ENCODE measurements at regions not wholly inside any gene's neighbourhood (a gene's known extent, or its start where the extent isn't known, plus 50 kb on each side); places are given as distances from the start of the nearest gene placed in this dataset.

DNA sequence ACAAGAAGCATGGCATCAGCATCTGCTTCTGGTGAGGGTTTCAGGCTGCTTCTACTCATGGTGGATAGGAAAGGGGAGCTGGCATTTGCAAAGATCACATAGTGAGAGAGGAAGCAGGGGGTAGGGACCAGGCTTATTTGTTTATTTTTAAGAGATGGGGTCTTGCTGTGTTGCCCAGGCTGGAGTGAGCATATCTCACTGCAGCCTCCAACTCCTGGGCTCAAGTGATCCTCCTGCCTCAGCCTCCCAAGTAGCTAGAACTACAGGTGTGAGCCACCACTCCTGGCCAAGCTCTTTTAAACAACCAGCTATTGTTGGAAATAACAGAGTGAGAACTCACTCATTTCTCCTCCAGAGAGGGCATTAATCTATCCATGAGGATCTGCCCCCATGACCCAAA lies 138.8 kb upstream of the FOXN2 start:
- no peaks in the 10 kb centered on the region for H3K27me3 ChIP-seq (ENCODE audit: insufficient read depth, low read length)
- TF ChIP-seq SP1 (IDR thresholded peaks at IDR 0.05; ENCODE audit: low read depth) (no peak), EZH2 (IDR thresholded peaks at IDR 0.05) (no peak)
- TF ChIP-seq, protein P1, sequence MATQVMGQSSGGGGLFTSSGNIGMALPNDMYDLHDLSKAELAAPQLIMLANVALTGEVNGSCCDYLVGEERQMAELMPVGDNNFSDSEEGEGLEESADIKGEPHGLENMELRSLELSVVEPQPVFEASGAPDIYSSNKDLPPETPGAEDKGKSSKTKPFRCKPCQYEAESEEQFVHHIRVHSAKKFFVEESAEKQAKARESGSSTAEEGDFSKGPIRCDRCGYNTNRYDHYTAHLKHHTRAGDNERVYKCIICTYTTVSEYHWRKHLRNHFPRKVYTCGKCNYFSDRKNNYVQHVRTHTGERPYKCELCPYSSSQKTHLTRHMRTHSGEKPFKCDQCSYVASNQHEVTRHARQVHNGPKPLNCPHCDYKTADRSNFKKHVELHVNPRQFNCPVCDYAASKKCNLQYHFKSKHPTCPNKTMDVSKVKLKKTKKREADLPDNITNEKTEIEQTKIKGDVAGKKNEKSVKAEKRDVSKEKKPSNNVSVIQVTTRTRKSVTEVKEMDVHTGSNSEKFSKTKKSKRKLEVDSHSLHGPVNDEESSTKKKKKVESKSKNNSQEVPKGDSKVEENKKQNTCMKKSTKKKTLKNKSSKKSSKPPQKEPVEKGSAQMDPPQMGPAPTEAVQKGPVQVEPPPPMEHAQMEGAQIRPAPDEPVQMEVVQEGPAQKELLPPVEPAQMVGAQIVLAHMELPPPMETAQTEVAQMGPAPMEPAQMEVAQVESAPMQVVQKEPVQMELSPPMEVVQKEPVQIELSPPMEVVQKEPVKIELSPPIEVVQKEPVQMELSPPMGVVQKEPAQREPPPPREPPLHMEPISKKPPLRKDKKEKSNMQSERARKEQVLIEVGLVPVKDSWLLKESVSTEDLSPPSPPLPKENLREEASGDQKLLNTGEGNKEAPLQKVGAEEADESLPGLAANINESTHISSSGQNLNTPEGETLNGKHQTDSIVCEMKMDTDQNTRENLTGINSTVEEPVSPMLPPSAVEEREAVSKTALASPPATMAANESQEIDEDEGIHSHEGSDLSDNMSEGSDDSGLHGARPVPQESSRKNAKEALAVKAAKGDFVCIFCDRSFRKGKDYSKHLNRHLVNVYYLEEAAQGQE (IDR thresholded peaks at IDR 0.05; ENCODE audit: low read depth) = no peak
- H4K20me1 ChIP-seq (ENCODE audit: insufficient read depth) = no peaks in the 10 kb centered on the region
- H3K4me3 ChIP-seq (replicated peaks in 1 of 2; ENCODE audit: low read depth in 1 of 2, low read length in 2 of 2) = no peak overlapping the region
- RAD21 ChIA-PET (ENCODE audit: low non-redundant PET in 1 of 2, low total read pairs in 2 of 2, uncharacterized antibody in 2 of 2, unreplicated experiment in 2 of 2) = no interaction called here
- H3K36me3 ChIP-seq (ENCODE audit: control insufficient read depth in 1 of 2, insufficient read depth in 2 of 2, low read length in 2 of 2) = no peaks in the 10 kb centered on the region
- POLR2A ChIA-PET = no interaction called here
- H3K9ac ChIP-seq (ENCODE audit: low read length) = no peak overlapping the region
- no peak overlapping the region for H3K27ac ChIP-seq (ENCODE audit: low read depth, low read length)
- no peak overlapping the region for H2AFZ ChIP-seq (ENCODE audit: low read depth, low read length, poor library complexity, severe bottlenecking)
- DNase-seq (ENCODE audit: low read depth, low spot score) = no peak
- intact Hi-C loops (cut with micrococcal nuclease) = no loop called here
- H3K9me2 ChIP-seq (ENCODE audit: insufficient read depth) = no peaks in the 10 kb centered on the region
- H3K79me2 ChIP-seq (ENCODE audit: insufficient read depth, low read length) = no peaks in the 10 kb centered on the region
- no peak overlapping the region for H3K4me2 ChIP-seq (ENCODE audit: low read length)
- CTCF ChIA-PET = no interaction called here
- ATAC-seq = no peak
- no peaks in the 10 kb centered on the region for H3K9me3 ChIP-seq (ENCODE audit: control insufficient read depth in 1 of 2, insufficient read depth in 1 of 2, low read depth in 1 of 2, low read length in 2 of 2)
- BruUV-seq (replicated peaks) = no TSS peak
- H3K4me1 ChIP-seq (ENCODE audit: control insufficient read depth in 1 of 2, insufficient read depth in 2 of 2, low read length in 2 of 2) = no peaks in the 10 kb centered on the region

DNA sequence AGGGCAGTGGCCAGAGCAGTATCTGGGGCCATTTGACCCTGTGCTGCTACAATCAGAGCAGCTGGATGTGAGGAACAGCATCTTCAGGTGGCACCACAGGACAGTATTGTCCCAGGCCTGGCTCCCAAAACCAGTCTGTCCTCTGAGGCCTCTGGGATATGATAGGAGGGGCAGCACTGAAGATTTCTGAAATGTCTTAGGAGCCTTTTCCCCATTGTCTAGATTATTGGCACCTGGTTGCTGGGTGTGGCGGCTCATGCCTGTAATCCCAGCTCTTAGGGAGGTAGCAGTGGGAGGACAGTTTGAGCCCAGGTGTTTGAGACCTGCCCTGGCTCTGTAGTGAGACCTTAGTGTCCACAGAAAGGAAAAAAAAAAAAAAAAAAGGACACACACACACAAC lies 137.6 kb upstream of the FOXN2 start:
- Histone ChIP-seq H3K9me3 (ENCODE audit: control insufficient read depth in 1 of 2, insufficient read depth in 1 of 2, low read depth in 1 of 2, low read length in 2 of 2) (no peaks in the 10 kb centered on the region), H4K20me1 (ENCODE audit: insufficient read depth) (no peaks in the 10 kb centered on the region), H3K36me3 (ENCODE audit: control insufficient read depth in 1 of 2, insufficient read depth in 2 of 2, low read length in 2 of 2) (no peaks in the 10 kb centered on the region), H3K4me2 (ENCODE audit: low read length) (no peak overlapping the region), H3K79me2 (ENCODE audit: insufficient read depth, low read length) (no peaks in the 10 kb centered on the region), H3K4me1 (ENCODE audit: control insufficient read depth in 1 of 2, insufficient read depth in 2 of 2, low read length in 2 of 2) (no peaks in the 10 kb centered on the region), H3K27me3 (ENCODE audit: insufficient read depth, low read length) (no peaks in the 10 kb centered on the region), H2AFZ (ENCODE audit: low read depth, low read length, poor library complexity, severe bottlenecking) (no peak overlapping the region), H3K9me2 (ENCODE audit: insufficient read depth) (no peaks in the 10 kb centered on the region), H3K9ac (ENCODE audit: low read length) (no peak overlapping the region), H3K27ac (ENCODE audit: low read depth, low read length) (no peak overlapping the region), H3K4me3 (replicated peaks in 1 of 2; ENCODE audit: low read depth in 1 of 2, low read length in 2 of 2) (no peak overlapping the region)
- TF ChIP-seq CEBPB (IDR thresholded peaks at IDR 0.05; ENCODE audit: low read depth) = no peak
- intact Hi-C loops (cut with micrococcal nuclease) = no loop called here
- BruUV-seq (replicated peaks) = no TSS peak
- ChIA-PET RAD21 (ENCODE audit: low non-redundant PET in 1 of 2, low total read pairs in 2 of 2, uncharacterized antibody in 2 of 2, unreplicated experiment in 2 of 2) (no interaction called here), POLR2A (no interaction called here), CTCF (no interaction called here)
- ATAC-seq (no peak), DNase-seq (ENCODE audit: low read depth, low spot score) (no peak)
